ENCODE measurements at regions not wholly inside any gene's neighbourhood (a gene's known extent, or its start where the extent isn't known, plus 50 kb on each side); places are given as distances from the start of the nearest gene placed in this dataset.

DNA sequence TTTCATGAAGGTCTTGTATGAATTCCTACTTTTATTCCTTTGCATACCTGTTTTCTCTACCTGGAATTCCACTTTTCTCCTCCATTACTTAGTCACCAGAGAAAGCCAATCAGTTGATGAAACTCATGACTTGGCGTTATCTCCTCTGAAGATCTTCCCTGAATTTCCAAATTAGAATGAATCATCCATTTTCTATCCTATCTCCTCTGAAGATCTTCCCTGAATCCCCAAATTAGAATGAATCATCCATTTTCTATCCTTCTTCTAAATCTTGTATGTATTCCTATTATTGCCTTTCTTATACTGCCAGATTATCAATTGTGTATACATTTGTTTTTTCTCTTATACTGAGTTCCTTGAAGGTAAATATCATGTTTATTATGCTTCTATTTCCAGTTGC lies 440.4 kb downstream of the CCDC85A start:
- no peak for DNase-seq

DNA sequence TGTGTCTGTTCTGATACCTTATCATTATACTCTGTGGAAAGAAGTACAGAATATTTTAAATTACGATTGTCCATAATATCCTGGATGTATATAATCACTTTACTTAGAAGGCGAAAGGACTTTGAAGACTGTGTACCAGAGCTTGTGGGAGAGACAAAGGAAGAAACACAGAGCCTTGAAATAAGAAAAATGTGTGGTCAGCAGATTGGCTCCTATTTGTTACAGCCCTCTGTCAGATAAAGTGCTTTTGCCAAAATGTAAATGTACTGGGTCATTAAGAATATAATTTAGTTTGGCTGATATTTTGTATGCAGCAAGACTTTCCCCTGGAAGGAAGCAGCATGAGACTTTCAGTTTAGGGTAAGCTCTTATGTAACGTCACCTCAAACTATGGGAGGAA lies 443.1 kb downstream of the CCDC85A start:
- no peak for DNase-seq

DNA sequence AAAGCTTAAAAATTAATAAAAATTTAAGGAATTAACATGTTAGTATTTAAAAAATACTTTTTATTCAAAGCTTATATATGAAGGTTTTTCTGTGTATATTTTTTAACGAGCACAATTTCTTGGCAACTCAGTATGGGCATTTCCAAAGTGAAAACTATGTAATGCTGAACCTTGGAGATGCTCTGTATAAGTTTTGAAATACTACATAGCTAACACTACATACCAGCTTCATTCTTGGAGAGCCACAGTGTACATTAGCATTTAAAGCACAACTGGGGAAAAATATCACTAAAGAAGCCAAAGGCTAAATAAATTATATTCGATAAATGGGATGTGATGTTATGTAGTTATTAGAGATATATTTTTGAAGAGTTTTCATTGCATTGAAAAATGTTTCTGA lies 446.5 kb downstream of the CCDC85A start:
- DNase-seq, result no peak

DNA sequence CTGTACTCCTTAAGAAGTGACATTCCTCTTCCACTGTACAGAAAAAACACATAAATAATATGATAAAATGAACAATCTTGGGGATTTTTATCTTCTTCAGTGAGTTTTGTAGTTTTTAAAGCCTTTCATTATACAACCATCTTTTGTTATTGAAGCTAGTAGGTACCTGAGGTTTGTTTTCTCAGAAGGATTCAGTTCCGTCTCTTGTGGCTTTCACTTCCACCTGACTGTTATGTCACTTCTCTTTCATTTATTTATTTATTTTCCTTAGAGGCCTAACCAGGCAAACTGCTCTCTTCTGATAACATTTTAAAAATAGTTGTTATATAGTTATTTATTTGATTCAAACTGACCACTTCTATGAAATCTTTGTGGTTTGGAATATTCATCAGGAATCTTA lies 464.2 kb downstream of the CCDC85A start:
- no peak for DNase-seq

DNA sequence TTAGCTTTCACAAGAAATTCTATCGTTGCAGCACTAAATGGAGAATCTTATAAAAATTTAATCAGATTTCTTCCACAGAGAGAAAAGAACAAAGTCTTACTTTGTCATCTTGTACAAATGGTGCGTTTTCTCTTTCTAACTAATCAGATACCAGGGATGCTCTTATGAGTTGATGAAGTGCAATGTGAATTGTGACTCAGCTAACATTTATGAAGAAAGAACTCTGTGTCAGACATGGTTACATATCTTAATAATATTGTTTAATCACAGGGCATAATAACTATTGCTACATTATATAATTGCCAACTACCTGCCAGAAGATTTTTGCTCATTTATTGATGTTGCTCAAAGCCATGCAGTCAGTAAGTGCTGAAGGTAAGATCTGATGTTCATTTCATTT lies 465.0 kb downstream of the CCDC85A start:
- no peak for DNase-seq

DNA sequence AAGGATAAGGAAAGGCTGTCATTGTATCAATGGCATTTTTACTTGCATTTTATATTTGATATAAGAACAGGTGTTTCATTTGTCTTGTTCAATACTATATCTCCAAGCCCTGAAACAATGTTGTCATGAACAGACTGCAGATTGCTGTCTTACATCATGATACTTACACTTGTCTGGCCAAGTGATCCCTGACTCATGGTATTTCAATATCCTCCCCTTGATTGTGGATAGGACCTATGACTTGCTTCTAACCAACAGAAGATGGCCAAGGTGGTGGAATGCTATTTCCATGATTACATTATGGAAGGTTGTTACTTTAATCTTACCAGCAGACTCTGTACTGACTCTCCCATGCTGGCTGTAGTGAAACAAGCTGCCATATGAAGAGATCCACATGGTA lies 471.1 kb downstream of the CCDC85A start:
- DNase-seq, result no peak

DNA sequence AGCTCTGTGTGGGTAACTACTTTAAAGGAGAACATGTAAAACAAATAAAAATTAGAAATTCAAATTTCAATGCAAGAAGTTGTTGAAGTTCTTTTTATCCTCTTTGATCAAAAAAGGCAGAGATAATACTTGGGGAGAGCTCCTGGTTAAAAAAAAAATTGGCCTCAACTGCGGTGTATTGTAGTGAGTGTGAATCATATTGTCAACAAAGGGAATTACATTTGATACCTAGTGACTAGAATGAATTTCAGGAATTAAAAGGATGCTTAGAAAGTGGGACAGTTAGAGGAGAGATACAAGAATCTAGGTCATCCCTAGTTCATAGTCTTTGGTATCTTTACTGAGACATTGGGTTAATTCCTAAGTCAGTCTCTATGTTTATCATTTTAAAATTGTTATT lies 473.0 kb downstream of the CCDC85A start:
- DNase-seq, result no peak

DNA sequence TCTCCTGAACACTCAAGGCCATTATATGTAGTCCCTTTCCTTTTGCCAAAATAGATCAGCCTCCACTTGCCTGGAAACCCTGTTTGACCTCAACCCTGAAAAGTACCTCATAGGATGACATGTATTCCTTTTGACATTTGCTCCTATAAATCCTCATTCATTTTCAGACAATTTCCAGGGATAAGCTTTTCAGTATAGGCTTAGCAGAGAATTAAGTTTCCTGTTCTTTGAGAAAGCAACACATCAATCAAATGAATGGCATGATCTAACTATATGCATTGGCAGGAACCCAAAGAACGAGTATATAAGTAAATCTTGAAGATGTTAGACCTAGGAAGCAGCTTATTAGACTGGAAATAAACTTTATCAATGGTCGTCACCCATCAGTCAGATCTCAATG lies 483.0 kb downstream of the CCDC85A start:
- DNase-seq, result no peak

DNA sequence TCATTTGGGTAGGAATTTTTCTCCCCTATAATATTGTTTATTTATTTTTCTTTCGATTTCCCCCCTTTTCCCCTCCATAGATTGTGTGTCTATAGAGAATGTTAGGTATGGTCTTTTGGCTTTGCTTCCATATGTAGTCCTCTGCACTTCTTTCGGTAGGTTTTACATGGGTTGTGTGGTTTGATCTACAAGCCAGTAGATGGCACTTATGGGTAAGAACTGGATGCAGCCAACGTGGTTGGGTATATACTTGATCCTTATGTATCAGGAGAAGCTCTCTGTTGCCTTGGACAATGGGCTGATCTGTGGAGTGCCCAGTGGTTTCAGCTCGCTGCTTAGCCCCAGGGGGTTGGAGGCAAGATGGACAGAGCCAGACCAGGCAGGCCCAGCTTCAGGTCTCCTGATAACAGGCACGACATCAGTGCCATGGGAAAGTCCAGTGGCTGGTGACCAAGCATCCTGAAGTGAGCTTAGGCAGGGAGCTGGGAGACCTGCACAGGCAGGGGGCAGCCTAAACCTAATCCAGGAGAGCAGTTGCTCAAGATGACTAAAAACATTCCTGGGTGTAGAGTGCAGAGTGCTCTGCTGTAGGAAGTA lies 488.3 kb downstream of the CCDC85A start:
- DNase-seq, result no peak

DNA sequence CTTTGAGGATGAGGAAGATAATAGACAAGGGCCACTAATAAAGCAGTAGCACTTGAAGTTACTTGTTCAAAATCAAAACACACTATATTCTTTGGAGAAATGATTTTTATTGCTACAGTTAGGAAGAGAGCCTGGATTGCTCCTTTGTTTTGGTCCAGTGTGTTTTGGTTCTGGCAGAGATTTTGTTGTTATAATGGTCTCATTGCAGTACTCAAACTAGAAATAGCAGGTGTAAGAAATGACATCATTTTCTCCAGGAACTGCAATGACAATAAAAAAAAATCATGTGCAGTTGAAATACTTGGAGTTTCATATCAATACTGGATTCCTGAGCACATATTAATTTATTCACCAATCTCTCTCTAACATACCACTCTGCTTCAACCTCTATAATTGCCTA lies 490.3 kb downstream of the CCDC85A start:
- DNase-seq, result peak; percentile 15

DNA sequence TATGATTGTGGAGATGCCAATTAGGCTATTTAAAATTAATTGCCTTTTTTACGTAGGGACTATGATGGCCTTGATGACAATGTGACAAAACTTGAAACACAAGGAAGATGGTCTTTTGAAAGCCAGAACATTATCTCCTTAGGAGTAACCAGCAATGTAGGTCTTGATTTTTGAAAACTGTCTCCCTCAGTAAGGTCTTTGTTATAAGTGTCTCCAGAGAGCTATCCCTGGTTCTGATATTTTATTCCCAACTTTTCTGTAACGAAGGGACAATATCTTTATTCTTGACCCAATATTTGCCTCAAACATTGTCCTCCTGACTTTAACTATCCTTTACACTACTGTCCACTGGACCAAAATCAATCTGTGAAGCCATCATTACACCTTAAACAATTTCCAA lies 493.2 kb downstream of the CCDC85A start:
- DNase-seq, result no peak

DNA sequence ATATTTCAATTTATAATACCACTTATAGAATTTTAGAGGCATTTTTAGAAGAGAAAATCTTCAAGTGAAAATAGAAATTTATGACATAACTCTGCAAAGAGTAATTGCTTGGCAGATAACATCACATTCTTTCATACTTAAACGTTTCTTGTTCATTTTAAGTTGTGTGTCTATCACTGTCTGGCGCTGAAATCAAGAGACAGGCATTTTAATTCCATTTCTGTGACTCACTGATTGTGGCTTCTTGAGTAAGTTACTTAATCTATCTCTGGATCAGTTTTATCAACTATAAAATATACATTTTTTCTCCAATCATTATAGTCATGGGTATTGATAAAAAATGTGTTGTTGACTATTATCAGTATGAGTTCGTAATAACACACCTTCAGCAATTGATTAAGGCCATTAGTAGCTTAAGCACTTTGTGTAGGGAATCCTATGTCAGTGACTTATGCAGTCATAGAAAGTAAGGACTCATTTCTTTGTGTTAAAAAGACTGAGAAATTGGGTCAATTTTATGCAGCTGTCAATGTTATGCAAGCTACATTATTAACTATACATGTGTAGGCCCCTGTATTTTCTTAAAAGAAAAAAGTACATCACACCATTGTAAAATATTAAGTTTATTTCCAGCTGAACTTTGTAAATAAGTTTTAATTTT lies 497.3 kb downstream of the CCDC85A start:
- DNase-seq, result no peak

DNA sequence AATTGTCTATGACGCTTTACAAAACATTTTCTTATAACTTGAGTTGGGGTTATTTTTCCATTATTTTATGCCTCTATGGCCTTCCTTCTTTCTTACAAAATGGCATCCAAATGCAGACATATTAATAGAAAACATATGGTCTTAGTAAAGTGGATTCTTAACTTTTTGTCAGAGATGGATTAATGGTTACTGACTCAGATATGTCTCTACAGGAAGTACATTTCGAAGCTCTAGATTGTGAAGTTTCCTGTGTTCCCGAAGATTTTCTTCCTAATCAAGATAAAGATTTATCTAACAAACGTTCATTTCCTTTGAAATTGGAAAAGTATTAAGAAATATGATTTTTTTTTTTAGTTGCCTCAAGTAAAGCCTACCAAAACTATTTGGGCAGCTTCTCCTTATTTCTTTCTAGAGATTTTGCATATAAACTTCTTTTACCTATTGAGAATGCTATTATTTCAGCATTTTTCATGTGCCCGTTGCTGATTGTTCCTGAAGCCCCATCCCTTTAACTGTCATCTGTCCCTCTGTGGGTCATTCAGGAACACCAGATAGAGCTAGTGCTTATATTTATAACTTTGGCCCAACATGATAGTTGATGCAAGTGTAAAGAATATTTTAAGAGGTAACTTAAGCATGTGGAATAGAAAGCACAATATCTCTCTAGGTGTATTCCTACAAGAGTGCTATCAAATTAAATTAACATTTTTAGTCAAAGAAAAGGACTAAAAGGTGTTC lies 498.0 kb downstream of the CCDC85A start:
- DNase-seq, result no peak

DNA sequence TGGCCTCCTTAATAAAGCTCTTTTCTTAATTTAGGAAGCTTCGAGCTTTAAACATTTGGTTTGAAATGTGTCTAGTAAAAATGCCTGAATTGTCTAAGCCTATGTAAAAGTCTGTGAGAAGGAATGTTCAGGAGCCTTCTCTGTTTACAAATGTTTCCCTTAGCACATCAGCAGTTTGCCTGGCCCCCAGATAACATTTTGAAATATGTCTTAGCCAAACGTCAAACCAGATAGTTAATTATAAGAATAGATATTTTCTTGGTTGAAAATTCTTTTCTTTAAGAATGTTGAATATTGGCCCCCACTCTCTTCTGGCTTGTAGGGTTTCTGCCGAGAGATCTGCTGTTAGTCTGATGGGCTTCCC lies 498.6 kb downstream of the CCDC85A start:
- DNase-seq, result no peak

DNA sequence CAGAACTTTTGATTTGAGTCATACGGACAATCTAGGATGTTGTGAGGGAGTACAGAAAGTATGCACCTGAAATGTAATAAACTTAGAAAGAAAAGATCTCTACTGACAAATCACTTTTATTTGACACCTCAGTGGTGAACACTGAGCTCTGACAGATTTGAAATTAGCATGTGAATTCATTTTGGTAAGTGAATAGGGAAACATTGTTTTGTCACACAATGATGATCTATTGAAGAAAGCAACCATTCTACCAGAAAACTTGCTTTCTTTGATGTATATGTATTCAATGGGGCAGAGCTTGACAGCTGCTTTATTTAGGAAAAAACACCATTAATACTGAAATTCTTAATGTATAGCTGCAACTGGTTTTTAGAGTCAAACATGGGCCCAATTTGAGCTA lies 500.5 kb downstream of the CCDC85A start:
- DNase-seq, result no peak

DNA sequence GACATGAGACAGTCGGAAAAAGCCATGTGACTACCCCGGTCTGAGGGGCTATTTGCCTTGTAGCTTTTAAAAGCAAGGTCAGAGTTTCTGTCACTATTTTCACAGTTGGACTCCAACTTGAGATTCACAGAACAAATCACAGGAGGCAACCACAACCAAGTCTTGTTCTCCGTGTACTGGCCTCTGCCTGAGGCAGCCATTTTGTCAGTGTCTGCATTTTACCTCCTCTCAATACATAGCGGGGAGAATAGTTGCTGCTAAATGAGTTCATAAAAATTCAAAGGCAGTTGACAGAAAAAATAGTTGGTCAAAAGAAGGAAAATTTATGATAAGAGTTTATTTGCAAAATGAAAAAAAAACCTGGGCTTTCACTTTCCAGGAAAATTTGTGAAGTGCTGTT lies 501.4 kb downstream of the CCDC85A start:
- DNase-seq, result no peak

DNA sequence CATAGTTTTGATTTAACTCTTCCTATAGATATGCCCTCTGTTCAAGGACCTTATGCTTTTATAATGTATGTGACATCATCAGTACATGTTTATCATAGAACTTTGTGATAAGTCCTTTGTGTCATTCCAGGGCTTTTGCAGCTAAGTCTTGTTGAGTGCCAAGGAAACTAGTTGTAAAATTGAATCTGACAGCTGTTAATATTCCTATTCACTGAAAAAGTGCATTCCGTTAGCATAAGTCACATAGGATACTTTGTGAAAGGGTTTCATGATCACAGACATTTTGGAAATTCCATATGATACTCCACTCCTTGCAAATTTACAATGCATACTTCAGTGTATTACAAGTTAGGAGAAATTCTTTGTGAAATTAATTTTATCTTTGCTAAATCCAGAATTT lies 503.4 kb downstream of the CCDC85A start:
- DNase-seq, result no peak

DNA sequence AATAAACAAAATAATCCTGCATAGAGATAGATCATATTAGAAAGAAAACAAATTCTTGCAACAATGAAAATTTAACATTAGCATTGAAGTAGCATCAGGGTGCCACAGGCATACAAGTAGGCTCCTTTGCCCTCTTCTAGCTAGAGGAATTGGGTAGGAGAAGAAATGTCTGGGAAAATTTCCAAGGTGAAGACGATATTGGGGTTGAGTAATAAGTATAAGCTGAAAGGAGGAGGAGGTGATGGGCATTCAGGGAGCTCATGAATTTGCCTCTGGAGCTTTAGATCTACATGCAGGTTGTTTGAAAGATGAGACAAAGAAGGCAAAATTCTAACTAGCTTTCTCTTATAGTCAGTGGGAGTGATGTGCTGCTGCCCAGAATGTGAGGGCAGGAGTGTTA lies 504.9 kb downstream of the CCDC85A start:
- DNase-seq, result no peak

DNA sequence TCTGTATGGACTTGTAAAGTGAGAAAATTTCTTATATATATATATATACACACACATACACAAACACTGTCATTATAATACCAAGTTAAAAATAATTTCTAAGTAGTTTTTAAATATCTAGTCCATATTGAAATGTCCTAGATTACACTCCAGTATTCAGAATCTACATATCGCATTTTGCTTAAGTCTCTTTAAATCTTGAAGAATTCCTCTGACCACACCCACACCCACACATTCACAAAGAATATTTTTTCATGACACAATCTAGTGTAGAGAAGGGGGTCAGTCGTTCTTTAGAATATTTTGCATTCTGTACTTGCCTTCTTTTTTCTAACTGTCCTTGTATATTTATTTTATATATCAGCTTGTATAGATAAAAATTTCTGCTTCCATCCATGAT lies 509.7 kb downstream of the CCDC85A start:
- DNase-seq, result no peak

DNA sequence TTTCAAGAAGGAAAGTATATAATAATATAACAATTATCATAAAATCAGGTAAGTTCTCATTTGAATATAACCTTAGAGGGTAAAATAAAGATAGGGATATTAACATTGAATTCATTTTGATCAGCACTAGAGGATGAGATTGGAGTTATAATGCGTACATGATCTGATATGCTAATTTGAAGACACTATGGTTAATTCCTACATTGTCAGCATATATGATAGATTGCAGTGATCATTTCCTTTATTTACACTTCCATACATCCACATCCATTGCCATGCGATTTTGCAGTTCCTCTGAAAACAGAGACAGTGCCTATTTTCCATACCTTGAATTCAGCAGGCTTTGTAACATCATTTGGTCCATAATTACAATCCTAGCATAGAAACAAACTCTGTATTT lies 519.2 kb downstream of the CCDC85A start:
- DNase-seq, result no peak

DNA sequence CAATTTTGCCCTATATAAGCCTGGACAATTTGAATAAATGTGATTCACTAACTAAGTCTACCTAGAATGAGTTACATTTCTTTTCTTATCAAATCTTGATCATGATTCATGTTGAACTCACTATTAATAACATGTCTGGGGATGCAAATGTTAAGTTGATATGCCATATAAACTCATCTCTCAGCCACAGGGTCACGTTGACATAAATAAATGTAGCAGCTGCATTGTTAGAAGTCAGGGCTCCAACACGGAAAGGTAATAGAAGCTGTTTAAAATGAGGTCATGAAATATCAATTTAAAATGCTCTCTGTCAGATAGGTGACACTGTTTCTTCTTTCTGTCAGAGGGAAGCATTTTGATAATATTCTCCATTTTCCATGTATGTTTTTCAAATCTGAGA lies 521.9 kb downstream of the CCDC85A start:
- DNase-seq, result no peak

DNA sequence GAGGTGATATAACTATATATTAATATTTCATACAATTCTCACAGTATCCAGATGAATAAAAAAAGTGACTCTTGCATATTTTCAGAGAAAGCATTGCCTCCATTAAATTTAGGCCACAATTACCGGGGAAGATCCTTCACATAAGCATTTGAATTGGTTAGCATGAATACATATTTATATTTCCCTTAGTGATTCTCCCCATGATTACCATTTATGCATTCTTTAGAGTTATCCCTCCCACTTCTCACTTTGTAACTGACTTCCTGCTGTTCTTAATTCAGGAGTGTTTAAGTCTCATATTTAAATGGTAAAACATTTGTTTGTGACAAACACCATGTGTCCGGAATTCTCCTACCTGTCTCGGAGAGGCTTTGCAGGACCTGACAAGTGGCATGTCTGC lies 523.4 kb downstream of the CCDC85A start:
- no peak for DNase-seq

DNA sequence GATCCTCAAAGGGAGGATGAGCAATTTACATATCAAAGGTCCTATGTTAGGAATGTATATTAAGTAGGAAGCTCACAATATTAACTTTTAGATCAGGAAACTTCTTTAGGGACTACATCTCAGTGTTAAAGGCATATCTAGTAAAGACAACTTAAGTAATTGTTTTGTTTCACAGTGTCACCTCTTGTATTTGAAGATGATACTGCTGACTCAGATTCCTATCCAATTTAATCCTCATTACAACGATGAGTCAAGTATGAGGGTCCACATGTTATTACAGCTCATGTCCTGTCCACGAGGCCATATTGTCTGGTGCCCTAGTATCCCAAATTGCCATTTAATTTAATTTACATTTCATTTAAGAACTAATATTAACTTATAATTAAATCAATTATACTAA lies 523.9 kb downstream of the CCDC85A start:
- no peak for DNase-seq

DNA sequence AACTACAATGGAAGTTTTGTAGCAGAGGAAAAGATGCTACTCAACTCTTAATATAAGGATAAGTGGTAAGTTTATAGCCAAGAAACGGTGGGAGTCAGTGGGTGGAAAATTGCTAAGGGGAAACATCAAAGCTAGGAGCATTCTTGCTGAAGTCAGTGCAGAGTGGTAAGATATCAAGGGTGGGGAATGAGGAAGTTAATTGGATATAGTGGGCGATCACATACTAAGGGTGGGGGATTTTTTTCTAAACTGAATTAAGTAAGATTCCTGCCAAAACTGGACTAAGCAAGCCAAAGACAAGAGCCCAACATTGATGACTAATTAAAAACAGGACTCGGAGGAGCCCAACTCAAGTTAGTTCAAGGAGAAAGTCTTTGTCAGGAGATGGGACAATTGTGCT lies 525.4 kb downstream of the CCDC85A start:
- DNase-seq, result no peak
